ENCODE measurements at regions not wholly inside any gene's neighbourhood (a gene's known extent, or its start where the extent isn't known, plus 50 kb on each side); places are given as distances from the start of the nearest gene placed in this dataset.

- DNase-seq (ENCODE audit: low read depth, low spot score) = no peak
- in situ Hi-C loops (cut with HindIII; ENCODE audit: low pct_unique_long_range_greater_than_20kb, low sequenced_read_pairs) = no loop called here
Observed at GRCh38 chr6:84508334-84508733, 256.1 kb downstream of the TBX18 start.

- DNase-seq (ENCODE audit: low read depth, low spot score) = no peak
- in situ Hi-C loops (cut with HindIII; ENCODE audit: low pct_unique_long_range_greater_than_20kb, low sequenced_read_pairs) = no loop called here
Observed at GRCh38 chr6:84504025-84504424, 260.4 kb downstream of the TBX18 start.

- in situ Hi-C loops (cut with HindIII; ENCODE audit: low pct_unique_long_range_greater_than_20kb, low sequenced_read_pairs) = no loop called here
- DNase-seq (ENCODE audit: low read depth, low spot score) = no peak
Observed at GRCh38 chr6:84501315-84501714, 263.1 kb downstream of the TBX18 start.

- in situ Hi-C loops (cut with HindIII; ENCODE audit: low pct_unique_long_range_greater_than_20kb, low sequenced_read_pairs) = no loop called here
Observed at GRCh38 chr6:84500726-84501125, 263.7 kb downstream of the TBX18 start.

GRCh38 chr6:84498905-84499304 is 265.5 kb downstream of the TBX18 start:
- no peak for DNase-seq (ENCODE audit: low read depth, low spot score)
- in situ Hi-C loops (cut with HindIII; ENCODE audit: low pct_unique_long_range_greater_than_20kb, low sequenced_read_pairs) = no loop called here

More at GRCh38 chr6:84500726-84501125, 263.7 kb downstream of the TBX18 start:
- DNase-seq (ENCODE audit: low read depth, low spot score) = no peak

- no peak for DNase-seq (ENCODE audit: low read depth, low spot score)
- in situ Hi-C loops (cut with HindIII; ENCODE audit: low pct_unique_long_range_greater_than_20kb, low sequenced_read_pairs) = no loop called here
Observed at GRCh38 chr6:84492241-84493165, 265.1 kb upstream of the CEP162 start.

GRCh38 chr6:84489598-84489997 is 262.2 kb upstream of the CEP162 start:
- no peak for DNase-seq (ENCODE audit: low read depth, low spot score)
- in situ Hi-C loops (cut with HindIII; ENCODE audit: low pct_unique_long_range_greater_than_20kb, low sequenced_read_pairs) = no loop called here

- in situ Hi-C loops (cut with HindIII; ENCODE audit: low pct_unique_long_range_greater_than_20kb, low sequenced_read_pairs) = no loop called here
- no peak for DNase-seq (ENCODE audit: low read depth, low spot score)
Observed at GRCh38 chr6:84486526-84486925, 259.1 kb upstream of the CEP162 start.

GRCh38 chr6:84469144-84469543 is 241.7 kb upstream of the CEP162 start:
- DNase-seq (ENCODE audit: low read depth, low spot score) = no peak
- in situ Hi-C loops (cut with HindIII; ENCODE audit: low pct_unique_long_range_greater_than_20kb, low sequenced_read_pairs) = no loop called here

- in situ Hi-C loops (cut with HindIII; ENCODE audit: low pct_unique_long_range_greater_than_20kb, low sequenced_read_pairs) = no loop called here
- no peak for DNase-seq (ENCODE audit: low read depth, low spot score)
Observed at GRCh38 chr6:84467296-84467695, 239.9 kb upstream of the CEP162 start.

GRCh38 chr6:84466511-84466910 is 239.1 kb upstream of the CEP162 start:
- in situ Hi-C loops (cut with HindIII; ENCODE audit: low pct_unique_long_range_greater_than_20kb, low sequenced_read_pairs) = no loop called here
- no peak for DNase-seq (ENCODE audit: low read depth, low spot score)

- in situ Hi-C loops (cut with HindIII; ENCODE audit: low pct_unique_long_range_greater_than_20kb, low sequenced_read_pairs) = no loop called here
- no peak for DNase-seq (ENCODE audit: low read depth, low spot score)
Observed at GRCh38 chr6:84464471-84464870, 237.0 kb upstream of the CEP162 start.

GRCh38 chr6:84462698-84463097 is 235.3 kb upstream of the CEP162 start:
- no peak for DNase-seq (ENCODE audit: low read depth, low spot score)
- in situ Hi-C loops (cut with HindIII; ENCODE audit: low pct_unique_long_range_greater_than_20kb, low sequenced_read_pairs) = no loop called here

GRCh38 chr6:84461461-84461860 is 234.0 kb upstream of the CEP162 start:
- in situ Hi-C loops (cut with HindIII; ENCODE audit: low pct_unique_long_range_greater_than_20kb, low sequenced_read_pairs) = no loop called here
- no peak for DNase-seq (ENCODE audit: low read depth, low spot score)

- in situ Hi-C loops (cut with HindIII; ENCODE audit: low pct_unique_long_range_greater_than_20kb, low sequenced_read_pairs) = no loop called here
- no peak for DNase-seq (ENCODE audit: low read depth, low spot score)
Observed at GRCh38 chr6:84460491-84460890, 233.0 kb upstream of the CEP162 start.

GRCh38 chr6:84459401-84459800 is 232.0 kb upstream of the CEP162 start:
- no peak for DNase-seq (ENCODE audit: low read depth, low spot score)
- in situ Hi-C loops (cut with HindIII; ENCODE audit: low pct_unique_long_range_greater_than_20kb, low sequenced_read_pairs) = no loop called here

GRCh38 chr6:84458271-84458670 is 230.8 kb upstream of the CEP162 start:
- in situ Hi-C loops (cut with HindIII; ENCODE audit: low pct_unique_long_range_greater_than_20kb, low sequenced_read_pairs) = no loop called here
- no peak for DNase-seq (ENCODE audit: low read depth, low spot score)

- in situ Hi-C loops (cut with HindIII; ENCODE audit: low pct_unique_long_range_greater_than_20kb, low sequenced_read_pairs) = no loop called here
- DNase-seq (ENCODE audit: low read depth, low spot score) = peak; percentile 71
Observed at GRCh38 chr6:84457276-84457675, 229.8 kb upstream of the CEP162 start.

- in situ Hi-C loops (cut with HindIII; ENCODE audit: low pct_unique_long_range_greater_than_20kb, low sequenced_read_pairs) = no loop called here
- DNase-seq (ENCODE audit: low read depth, low spot score) = no peak
Observed at GRCh38 chr6:84456803-84457202, 229.4 kb upstream of the CEP162 start.
